ENCODE measurements at regions not wholly inside any gene's neighbourhood (a gene's known extent, or its start where the extent isn't known, plus 50 kb on each side); places are given as distances from the start of the nearest gene placed in this dataset.

DNA sequence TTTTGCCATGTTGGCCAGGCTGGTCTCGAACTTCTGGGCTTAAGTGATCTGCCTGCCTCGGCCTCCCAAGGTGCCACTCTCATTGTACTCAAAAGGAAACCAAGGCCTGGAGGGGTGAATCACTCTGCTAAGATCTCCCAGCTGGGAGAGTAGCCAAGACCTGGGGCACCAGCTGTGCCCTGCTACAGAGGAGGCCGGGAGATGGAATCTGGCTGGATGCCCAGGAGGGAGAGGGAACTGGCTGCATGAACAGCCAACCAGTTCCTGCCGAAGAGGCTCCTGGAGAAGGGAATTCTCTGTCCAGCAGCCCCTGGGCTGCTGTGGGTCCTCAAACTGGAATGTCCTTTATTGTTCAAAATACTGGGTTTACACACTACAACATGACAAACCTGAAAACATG, 238.7 kb upstream of the CIBAR2 start:
- no peak for TF ChIP-seq CTCF (IDR thresholded peaks at IDR 0.05; ENCODE audit: borderline replicate concordance, insufficient read depth, low read depth, low read length)
- H3K4me3 ChIP-seq (ENCODE audit: low read depth, low read length) = no peak overlapping the region

- TF ChIP-seq CTCF (IDR thresholded peaks at IDR 0.05; ENCODE audit: borderline replicate concordance, insufficient read depth, low read depth, low read length) = no peak
- no peak overlapping the region for H3K4me3 ChIP-seq (ENCODE audit: low read depth, low read length)
Observed at GRCh38 chr16:85353013-85353412, 240.7 kb upstream of the CIBAR2 start.

- no peak overlapping the region for H3K4me3 ChIP-seq (ENCODE audit: low read depth, low read length)
- TF ChIP-seq CTCF (IDR thresholded peaks at IDR 0.05; ENCODE audit: borderline replicate concordance, insufficient read depth, low read depth, low read length) = no peak
Observed at GRCh38 chr16:85353839-85354685, 241.8 kb upstream of the CIBAR2 start.

- H3K4me3 ChIP-seq (ENCODE audit: low read depth, low read length) = no peak overlapping the region
- TF ChIP-seq CTCF (IDR thresholded peaks at IDR 0.05; ENCODE audit: borderline replicate concordance, insufficient read depth, low read depth, low read length) = no peak
Observed at GRCh38 chr16:85354686-85355514, 242.6 kb upstream of the CIBAR2 start.

DNA sequence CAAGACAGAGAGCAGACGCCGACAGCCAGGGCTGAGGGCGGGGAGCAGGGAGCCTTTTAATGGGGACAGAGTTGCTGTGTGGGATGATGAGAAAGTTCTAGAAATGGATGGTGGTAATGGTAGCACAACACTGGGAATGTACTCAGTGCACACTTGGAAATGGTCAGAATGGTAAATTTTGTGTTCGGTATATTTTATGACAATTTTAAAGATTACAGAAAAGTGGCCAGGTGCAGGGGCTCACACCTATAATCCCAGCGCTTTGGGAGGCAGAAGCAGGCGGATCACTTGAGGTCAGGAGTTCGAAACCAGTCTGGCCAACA, 243.2 kb upstream of the CIBAR2 start:
- TF ChIP-seq CTCF (IDR thresholded peaks at IDR 0.05; ENCODE audit: borderline replicate concordance, insufficient read depth, low read depth, low read length) = no peak
- no peak overlapping the region for H3K4me3 ChIP-seq (ENCODE audit: low read depth, low read length)

- TF ChIP-seq CTCF (IDR thresholded peaks at IDR 0.05; ENCODE audit: borderline replicate concordance, insufficient read depth, low read depth, low read length) = no peak
- no peak overlapping the region for H3K4me3 ChIP-seq (ENCODE audit: low read depth, low read length)
Observed at GRCh38 chr16:85356157-85356556, 243.9 kb upstream of the CIBAR2 start.

All from GM12875 (cell line).